HCT116 (cell line): ENCODE measurements at regions not wholly inside any gene's neighbourhood (a gene's known extent, or its start where the extent isn't known, plus 50 kb on each side); places are given as distances from the start of the nearest gene placed in this dataset.

Experiments used
- ATAC-seq: fragments of 200-7000 bp; cut with Tn5 transposase; 2 replicates; pipeline ENCODE4 v1.9.1; 2020; ENCODE audit warnings: mild to moderate bottlenecking, moderate library complexity
- BruUV-seq: library from RNA; stranded (reverse); fragments of 400-500 nt; replicated peaks from 2 replicates; lab custom pipeline; 2021; lab: Mats Ljungman, UMichigan
- CTCF ChIA-PET: fragments of 300-600 bp; sonication (Branson Sonifier 250); formaldehyde crosslinking; loops from one replicate; lab custom pipeline; 2021; ENCODE audit warnings: antibody characterized with exemption; lab: Charles Lee
- POLR2A ChIA-PET: fragments of 300-600, 350-600 bp; sonication (Branson Sonifier 250); formaldehyde crosslinking; loops from one replicate; lab custom pipeline; 2021; ENCODE audit warnings: antibody characterized with exemption; lab: Charles Lee
- RAD21 ChIA-PET, 2 experiments: fragments of 300-600 bp; sonication (Branson Sonifier 250); formaldehyde crosslinking; loops; one replicate each; lab custom pipeline; 2023; ENCODE audit warnings: low total read pairs in 2 of 2; ENCODE audit not compliant: uncharacterized antibody in 2 of 2, unreplicated experiment in 2 of 2, low non-redundant PET in 1 of 2; lab: Charles Lee
- DNase-seq: peaks from one replicate; pipeline ENCODE4 v3.0.0-alpha.2; 2010; ENCODE audit warnings: low read depth, low spot score
- H2AFZ ChIP-seq: fragments of 200-600 bp; shearing (Covaris generic), sonication (generic); 2 replicates; pipeline ENCODE4 v1.6.1; 2017; ENCODE audit warnings: low read depth, mixed run types, mixed read lengths, antibody characterized with exemption, low read length; ENCODE audit not compliant: poor library complexity, severe bottlenecking
- H3K27ac ChIP-seq: 2 replicates; pipeline ENCODE4 v1.5.1; 2012; ENCODE audit warnings: low read depth, low read length
- H3K27me3 ChIP-seq: fragments of 200-600 bp; sonication (generic); 2 replicates; pipeline ENCODE4 v1.6.1; 2016; ENCODE audit warnings: mixed run types, low read length, mixed read lengths; ENCODE audit not compliant: insufficient read depth
- H3K36me3 ChIP-seq, 2 experiments: fragments of 200-500 bp in 1 of 2; fragments of 200-600 bp in 1 of 2; sonication (Bioruptor generic) in 1 of 2; sonication (generic) in 1 of 2; 2 replicates each; pipeline versions ENCODE4 v1.5.1 to v1.6.1; 2014 to 2016; ENCODE audit warnings: low read length in 2 of 2, inconsistent platforms in 1 of 2, mixed read lengths in 1 of 2, mixed run types in 1 of 2; ENCODE audit not compliant: insufficient read depth in 2 of 2, control insufficient read depth in 1 of 2
- H3K4me1 ChIP-seq, 2 experiments: fragments of 200-600 bp in 1 of 2; sonication (generic) in 1 of 2; 2 replicates each; pipeline versions ENCODE4 v1.5.1 to v1.6.1; 2012 to 2017; ENCODE audit warnings: low read length in 2 of 2, inconsistent platforms in 1 of 2, mild to moderate bottlenecking in 1 of 2, mixed read lengths in 1 of 2, mixed run types in 1 of 2, moderate library complexity in 1 of 2; ENCODE audit not compliant: insufficient read depth in 2 of 2, control insufficient read depth in 1 of 2
- H3K4me2 ChIP-seq: fragments of 200-600 bp; sonication (generic); 2 replicates; pipeline ENCODE4 v1.6.1; 2017; ENCODE audit warnings: mixed run types, low read length, mixed read lengths
- H3K4me3 ChIP-seq, 2 experiments: fragments of 200-600 bp in 1 of 2; sonication (generic) in 1 of 2; replicated peaks in 1 of 2; 2 replicates each; pipeline ENCODE4 v1.5.1; 2011 to 2016; ENCODE audit warnings: low read length in 2 of 2, control low read depth in 1 of 2, low read depth in 1 of 2, mild to moderate bottlenecking in 1 of 2, mixed read lengths in 1 of 2, mixed run types in 1 of 2
- H3K79me2 ChIP-seq: fragments of 200-600 bp; sonication (generic); 2 replicates; pipeline ENCODE4 v1.6.1; 2017; ENCODE audit warnings: mild to moderate bottlenecking, mixed run types, low read length, moderate library complexity, mixed read lengths; ENCODE audit not compliant: insufficient read depth
- H3K9ac ChIP-seq: fragments of 200-600 bp; sonication (generic); 2 replicates; pipeline ENCODE4 v1.6.1; 2016; ENCODE audit warnings: low read length, mixed read lengths
- H3K9me2 ChIP-seq: fragments of 200-600 bp; sonication (generic), shearing (Covaris generic); 2 replicates; pipeline ENCODE4 v1.6.1; 2017; ENCODE audit warnings: mixed run types, mild to moderate bottlenecking, moderate library complexity; ENCODE audit not compliant: insufficient read depth
- H3K9me3 ChIP-seq, 2 experiments: fragments of 200-500 bp in 1 of 2; fragments of 200-600 bp in 1 of 2; sonication (Bioruptor generic) in 1 of 2; sonication (generic) in 1 of 2; 2 replicates each; pipeline ENCODE4 v1.6.1; 2014 to 2017; ENCODE audit warnings: low read length in 2 of 2, mixed read lengths in 2 of 2, inconsistent platforms in 1 of 2, low read depth in 1 of 2, mild to moderate bottlenecking in 1 of 2, mixed run types in 1 of 2, moderate library complexity in 1 of 2; ENCODE audit not compliant: control insufficient read depth in 1 of 2, insufficient read depth in 1 of 2
- H4K20me1 ChIP-seq: fragments of 200-600 bp; sonication (generic), shearing (Covaris generic); 2 replicates; pipeline ENCODE4 v1.6.1; 2017; ENCODE audit warnings: mixed run types, mild to moderate bottlenecking, moderate library complexity; ENCODE audit not compliant: insufficient read depth
- RAD21 ChIP-seq: IDR thresholded peaks from 2 replicates; pipeline ENCODE4 v1.6.1; 2012; ENCODE audit warnings: low read depth, mild to moderate bottlenecking
- TCF7L2 ChIP-seq: IDR thresholded peaks from 2 replicates; pipeline ENCODE4 v1.7.0; 2011; ENCODE audit warnings: borderline replicate concordance, inconsistent platforms; ENCODE audit not compliant: insufficient read depth, insufficient read length; ENCODE audit errors: extremely low read depth
- ZBTB33 ChIP-seq: IDR thresholded peaks from 2 replicates; pipeline ENCODE4 v1.6.1; 2011; ENCODE audit warnings: mild to moderate bottlenecking, low read length, moderate library complexity; ENCODE audit not compliant: insufficient replicate concordance; ENCODE audit errors: extremely low read depth
- intact Hi-C: fragments of 100-400 bp; cut with micrococcal nuclease; formaldehyde crosslinking; loops from 2 replicates; pipeline ENCODE4 v1.10.0; 2022
- TF ChIP-seq, protein P1 (sequence below): IDR thresholded peaks from 2 replicates; pipeline ENCODE4 v1.6.1; 2012; ENCODE audit warnings: low read depth

DNA sequence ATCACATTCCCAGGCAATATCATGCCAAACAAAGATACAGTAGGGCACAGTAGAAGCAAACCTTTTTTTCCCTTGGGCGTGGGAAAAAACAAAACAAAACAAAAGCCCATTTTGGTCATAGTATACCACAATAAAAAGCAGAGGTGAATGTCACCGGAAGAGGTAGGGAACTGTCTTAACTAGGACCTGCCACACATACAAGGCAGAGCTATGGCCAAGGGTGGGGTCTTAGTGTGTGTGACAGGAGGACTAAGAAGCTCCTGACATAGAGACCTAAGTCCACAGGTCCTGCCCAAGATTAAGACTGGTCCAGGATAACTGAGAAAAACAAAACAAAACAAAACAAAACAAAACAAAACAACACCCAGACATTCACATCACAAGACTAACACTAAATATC is 441.2 kb upstream of the DSEL start:
- Histone ChIP-seq H3K79me2 (no peaks in the 10 kb centered on the region), H3K27ac (no peak overlapping the region), H3K9me2 (no peaks in the 10 kb centered on the region), H3K36me3 (no peaks in the 10 kb centered on the region), H3K4me3 (no peak overlapping the region), H3K9ac (no peak overlapping the region), H3K4me2 (no peak overlapping the region), H3K4me1 (no peaks in the 10 kb centered on the region), H3K27me3 (no peaks in the 10 kb centered on the region), H2AFZ (no peak overlapping the region), H4K20me1 (no peaks in the 10 kb centered on the region), H3K9me3 (peaks cover 24 to 35% of the 10 kb centered on the region in 2 experiments; a peak in 3 of 4 replicates)
- intact Hi-C loops = no loop called here
- ChIA-PET CTCF (no interaction called here), POLR2A (no interaction called here), RAD21 (no interaction called here)
- TF ChIP-seq TCF7L2 = no peak
- no peak for TF ChIP-seq RAD21
- TF ChIP-seq, protein P1, sequence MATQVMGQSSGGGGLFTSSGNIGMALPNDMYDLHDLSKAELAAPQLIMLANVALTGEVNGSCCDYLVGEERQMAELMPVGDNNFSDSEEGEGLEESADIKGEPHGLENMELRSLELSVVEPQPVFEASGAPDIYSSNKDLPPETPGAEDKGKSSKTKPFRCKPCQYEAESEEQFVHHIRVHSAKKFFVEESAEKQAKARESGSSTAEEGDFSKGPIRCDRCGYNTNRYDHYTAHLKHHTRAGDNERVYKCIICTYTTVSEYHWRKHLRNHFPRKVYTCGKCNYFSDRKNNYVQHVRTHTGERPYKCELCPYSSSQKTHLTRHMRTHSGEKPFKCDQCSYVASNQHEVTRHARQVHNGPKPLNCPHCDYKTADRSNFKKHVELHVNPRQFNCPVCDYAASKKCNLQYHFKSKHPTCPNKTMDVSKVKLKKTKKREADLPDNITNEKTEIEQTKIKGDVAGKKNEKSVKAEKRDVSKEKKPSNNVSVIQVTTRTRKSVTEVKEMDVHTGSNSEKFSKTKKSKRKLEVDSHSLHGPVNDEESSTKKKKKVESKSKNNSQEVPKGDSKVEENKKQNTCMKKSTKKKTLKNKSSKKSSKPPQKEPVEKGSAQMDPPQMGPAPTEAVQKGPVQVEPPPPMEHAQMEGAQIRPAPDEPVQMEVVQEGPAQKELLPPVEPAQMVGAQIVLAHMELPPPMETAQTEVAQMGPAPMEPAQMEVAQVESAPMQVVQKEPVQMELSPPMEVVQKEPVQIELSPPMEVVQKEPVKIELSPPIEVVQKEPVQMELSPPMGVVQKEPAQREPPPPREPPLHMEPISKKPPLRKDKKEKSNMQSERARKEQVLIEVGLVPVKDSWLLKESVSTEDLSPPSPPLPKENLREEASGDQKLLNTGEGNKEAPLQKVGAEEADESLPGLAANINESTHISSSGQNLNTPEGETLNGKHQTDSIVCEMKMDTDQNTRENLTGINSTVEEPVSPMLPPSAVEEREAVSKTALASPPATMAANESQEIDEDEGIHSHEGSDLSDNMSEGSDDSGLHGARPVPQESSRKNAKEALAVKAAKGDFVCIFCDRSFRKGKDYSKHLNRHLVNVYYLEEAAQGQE = no peak
- TF ChIP-seq ZBTB33 = no peak
- no peak for ATAC-seq
- BruUV-seq = no TSS peak
- DNase-seq = no peak
